ENCODE measurements at regions not wholly inside any gene's neighbourhood (a gene's known extent, or its start where the extent isn't known, plus 50 kb on each side); places are given as distances from the start of the nearest gene placed in this dataset.

- no peak for TF ChIP-seq POLR2AphosphoS5 (IDR thresholded peaks at IDR 0.05)
- TF ChIP-seq CTCF (IDR thresholded peaks at IDR 0.05 in 8 of 11, conservative IDR thresholded peaks at IDR 0.05 in 3 of 11): no peak
Observed at GRCh38 chr16:58904291-58904690, 170.2 kb upstream of the GOT2 start.
